HT1080 (cell line): ENCODE measurements at regions not wholly inside any gene's neighbourhood (a gene's known extent, or its start where the extent isn't known, plus 50 kb on each side); places are given as distances from the start of the nearest gene placed in this dataset.

Experiments used
- DNase-seq: peaks from one replicate; pipeline ENCODE4 v3.0.0-alpha.2; 2015; ENCODE audit warnings: low read depth

DNA sequence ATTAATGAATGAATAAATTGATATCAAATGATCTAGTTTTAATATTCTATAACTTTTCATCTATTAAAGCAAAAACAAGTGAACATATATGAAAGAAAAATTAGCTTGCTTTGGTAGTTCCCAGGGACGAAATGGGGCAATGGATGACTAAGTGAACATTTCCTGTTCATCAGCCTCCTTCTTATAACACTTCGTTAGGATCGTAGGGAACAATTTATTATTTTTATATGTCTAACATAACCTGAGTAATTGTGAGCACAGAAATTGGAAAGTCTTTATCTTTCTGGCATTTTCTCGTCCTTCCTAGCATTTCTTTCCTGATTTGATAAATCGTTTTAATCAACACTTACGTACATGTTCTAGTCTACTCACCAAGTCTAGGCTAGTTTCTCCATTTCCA, 59.1 kb upstream of the PPP1R3C start:
- no peak for DNase-seq

DNA sequence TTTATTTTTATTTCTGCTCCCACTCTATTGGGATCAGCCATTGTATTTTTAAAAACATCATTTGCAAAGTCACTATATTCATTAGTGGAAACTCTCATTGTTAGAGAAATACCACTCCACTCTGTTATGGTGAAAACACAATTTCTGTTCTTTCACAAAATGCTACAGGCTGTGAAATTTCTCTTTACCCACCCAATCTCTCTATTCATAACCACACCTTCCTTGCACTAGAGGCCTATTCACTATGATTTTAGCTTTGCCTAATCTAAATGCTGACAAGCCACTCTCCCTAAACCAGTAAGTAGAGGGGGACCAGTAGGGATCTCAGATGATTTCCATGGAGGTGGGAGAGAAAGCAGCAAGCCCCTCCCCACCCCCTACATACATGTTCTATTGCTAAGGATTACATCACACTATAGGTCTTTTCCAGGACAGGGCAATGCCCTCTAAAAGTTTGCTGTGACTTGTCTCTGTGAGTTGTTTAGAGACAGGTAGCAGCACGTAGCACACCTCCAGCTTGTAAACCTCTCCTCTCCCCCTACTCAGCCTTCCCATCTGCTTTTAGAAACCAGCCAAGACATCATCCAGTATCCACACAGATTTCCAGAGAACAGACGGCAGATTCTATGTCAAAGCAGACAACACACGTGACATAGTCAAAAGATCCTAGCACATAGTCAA, 58.3 kb upstream of the PPP1R3C start:
- DNase-seq, result no peak

DNA sequence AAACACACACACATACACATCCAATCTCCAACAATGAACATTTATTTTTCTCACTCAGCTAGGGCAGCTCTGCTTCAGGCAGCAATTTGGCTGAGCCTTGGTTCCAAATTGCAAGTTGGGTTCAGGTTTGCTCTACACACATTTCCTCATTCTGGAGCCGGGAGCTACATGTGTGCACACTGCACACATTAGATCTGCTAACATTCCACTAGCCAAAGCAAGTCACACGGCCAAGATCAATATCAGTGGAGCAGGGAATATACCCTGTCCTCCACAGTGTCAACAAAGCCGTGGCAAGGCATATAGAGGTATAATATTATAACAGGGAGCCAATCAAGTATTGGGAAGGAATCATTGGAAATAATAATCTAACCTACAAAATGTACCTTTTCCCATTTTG, 57.5 kb upstream of the PPP1R3C start:
- DNase-seq, result no peak

DNA sequence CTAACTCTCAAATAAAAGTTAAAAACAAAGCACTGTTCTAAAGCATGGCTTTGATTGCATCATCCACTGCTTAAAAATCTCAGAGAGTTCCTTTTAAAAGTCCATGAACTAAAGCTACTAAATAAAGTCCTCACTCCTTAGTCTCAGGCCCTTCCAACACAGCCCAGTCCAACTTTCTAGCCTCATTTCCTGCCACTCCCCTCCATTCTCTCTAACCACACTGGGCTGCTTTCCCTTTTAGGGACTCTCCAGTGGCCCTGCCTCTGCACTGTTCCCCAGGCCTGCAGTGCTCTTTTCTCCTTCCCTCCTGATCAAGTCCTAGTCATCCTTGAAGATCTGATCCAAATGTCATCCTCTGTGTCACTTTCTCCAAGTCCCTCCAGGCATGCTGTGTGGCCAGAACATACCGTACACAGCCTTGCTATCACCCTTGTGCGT, 56.9 kb upstream of the PPP1R3C start:
- DNase-seq, result peak; percentile 71

DNA sequence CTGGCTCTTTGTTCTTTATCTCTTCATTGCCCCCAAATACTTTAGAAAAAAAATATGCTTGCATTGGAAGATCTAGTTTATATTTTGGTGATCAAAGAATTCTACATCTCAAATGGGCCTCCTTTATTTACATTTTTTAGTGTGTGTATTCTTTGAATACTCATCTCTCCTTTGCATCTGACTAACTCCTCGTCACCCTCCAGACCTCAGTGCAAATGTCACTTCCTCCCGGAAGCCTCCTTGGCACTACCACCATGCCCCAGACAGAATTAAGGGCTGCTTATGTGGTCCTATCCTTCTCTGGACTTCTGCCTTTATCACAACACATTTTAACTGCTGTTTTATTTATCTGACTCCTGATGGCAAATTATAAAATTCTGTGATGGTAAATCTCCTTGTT, 52.0 kb upstream of the PPP1R3C start:
- DNase-seq, result peak; percentile 63

DNA sequence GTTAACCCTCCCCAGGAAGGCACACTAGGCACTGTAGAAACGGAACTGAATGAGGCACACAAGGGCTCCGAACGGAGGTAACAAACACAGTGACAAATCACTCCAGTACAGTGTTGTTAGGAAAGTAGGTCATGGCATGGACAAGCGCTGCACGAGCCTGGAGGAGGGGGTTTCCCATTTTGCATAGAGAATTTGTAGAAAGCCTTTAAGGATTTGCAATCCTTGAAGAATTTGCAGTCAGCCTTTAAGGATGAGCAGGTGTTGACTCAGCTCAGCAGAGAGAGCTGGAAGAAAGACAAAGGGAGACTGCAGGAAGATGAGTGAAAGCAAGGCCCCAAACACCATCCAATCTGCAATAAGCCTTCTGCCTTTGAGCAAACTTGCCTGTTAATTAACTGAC, 51.1 kb upstream of the PPP1R3C start:
- peak; percentile 95 for DNase-seq

DNA sequence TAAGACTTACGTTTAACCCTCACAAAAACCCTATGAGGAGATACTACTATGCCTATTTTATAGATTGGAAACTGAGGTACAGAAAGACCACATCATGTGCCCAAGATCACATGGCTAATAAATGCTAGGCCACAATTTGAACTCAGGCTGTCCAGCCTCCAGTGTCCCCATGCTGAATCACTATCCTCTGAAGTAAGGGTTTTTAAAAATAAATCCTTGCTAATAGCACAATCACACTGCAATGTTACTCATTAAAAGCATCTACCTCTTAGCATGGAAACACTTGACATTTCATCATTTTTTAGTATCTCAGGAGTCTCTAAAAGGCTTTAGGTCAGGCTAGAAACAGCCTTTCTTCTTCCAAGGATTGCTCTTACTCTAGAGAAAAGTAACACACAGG, 50.0 kb upstream of the PPP1R3C start:
- no peak for DNase-seq
